Activated T-cell treated with anti-CD3 and anti-CD28 coated beads for 48 hours (primary cell): ENCODE measurements at regions not wholly inside any gene's neighbourhood (a gene's known extent, or its start where the extent isn't known, plus 50 kb on each side); places are given as distances from the start of the nearest gene placed in this dataset.

Experiments
- DNase-seq: peaks from one replicate; pipeline ENCODE4 v3.0.0-alpha.2; 2020; ENCODE audit warnings: low read depth

- no peak for DNase-seq
Measured at GRCh38 chr17:69949973-69950695, 124.9 kb upstream of the KCNJ16 start.

- DNase-seq = no peak
Measured at GRCh38 chr17:69950701-69951418, 124.2 kb upstream of the KCNJ16 start.

- no peak for DNase-seq
Measured at GRCh38 chr17:69954241-69954925, 120.6 kb upstream of the KCNJ16 start.

- DNase-seq = no peak
Measured at GRCh38 chr17:69958063-69958462, 117.0 kb upstream of the KCNJ16 start.

GRCh38 chr17:69959283-69959682, 115.7 kb upstream of the KCNJ16 start:
- DNase-seq = no peak

- no peak for DNase-seq
Measured at GRCh38 chr17:69960755-69961154, 114.3 kb upstream of the KCNJ16 start.

- no peak for DNase-seq
Measured at GRCh38 chr17:69961501-69962145, 113.4 kb upstream of the KCNJ16 start.

GRCh38 chr17:69962436-69962995, 112.5 kb upstream of the KCNJ16 start:
- DNase-seq = no peak

- no peak for DNase-seq
Measured at GRCh38 chr17:69967910-69968411, 107.1 kb upstream of the KCNJ16 start.

- no peak for DNase-seq
Measured at GRCh38 chr17:69969897-69970296, 105.1 kb upstream of the KCNJ16 start.

- no peak for DNase-seq
Measured at GRCh38 chr17:69972251-69972650, 102.8 kb upstream of the KCNJ16 start.

GRCh38 chr17:69975808-69976207, 99.2 kb upstream of the KCNJ16 start:
- DNase-seq = no peak

GRCh38 chr17:69978056-69978646, 96.9 kb upstream of the KCNJ16 start:
- no peak for DNase-seq

- no peak for DNase-seq
Measured at GRCh38 chr17:69981441-69981840, 93.6 kb upstream of the KCNJ16 start.

- DNase-seq = no peak
Measured at GRCh38 chr17:69995476-69995875, 79.5 kb upstream of the KCNJ16 start.

- no peak for DNase-seq
Measured at GRCh38 chr17:69997332-69997731, 77.7 kb upstream of the KCNJ16 start.

- DNase-seq = no peak
Measured at GRCh38 chr17:69999253-69999652, 75.8 kb upstream of the KCNJ16 start.

GRCh38 chr17:70006159-70006558, 68.9 kb upstream of the KCNJ16 start:
- DNase-seq = no peak

GRCh38 chr17:70011750-70012149, 63.3 kb upstream of the KCNJ16 start:
- no peak for DNase-seq

GRCh38 chr17:70013911-70014310, 61.1 kb upstream of the KCNJ16 start:
- no peak for DNase-seq

GRCh38 chr17:70017112-70017511, 57.9 kb upstream of the KCNJ16 start:
- DNase-seq = no peak

- DNase-seq = no peak
Measured at GRCh38 chr17:70017941-70018340, 57.1 kb upstream of the KCNJ16 start.
